DOHH2 (cell line): ENCODE measurements at regions not wholly inside any gene's neighbourhood (a gene's known extent, or its start where the extent isn't known, plus 50 kb on each side); places are given as distances from the start of the nearest gene placed in this dataset.
A peak's percentile ranks its signal among the peaks of the same experiment; 100 is the strongest.

Source experiments
- H3F3A ChIP-seq: fragments of 200-600 bp; sonication (generic), shearing (Covaris generic); 2 replicates; pipeline ENCODE4 v1.6.0; 2016; ENCODE audit warnings: antibody characterized with exemption, mild to moderate bottlenecking; ENCODE audit not compliant: control insufficient read depth, insufficient read depth
- H3K27ac ChIP-seq: fragments of 200-600 bp; sonication (generic); 2 replicates; pipeline ENCODE4 v1.5.1; 2014; ENCODE audit warnings: low read depth, mild to moderate bottlenecking, low read length, moderate library complexity
- H3K27me3 ChIP-seq: fragments of 200-600 bp; sonication (generic); 2 replicates; pipeline ENCODE4 v1.6.1; 2014; ENCODE audit warnings: mild to moderate bottlenecking, low read length, mixed read lengths; ENCODE audit not compliant: control insufficient read depth
- H3K36me3 ChIP-seq: fragments of 200-600 bp; sonication (generic); 2 replicates; pipeline ENCODE4 v1.6.1; 2014; ENCODE audit warnings: mild to moderate bottlenecking, low read length, moderate library complexity, mixed read lengths; ENCODE audit not compliant: control insufficient read depth
- H3K4me1 ChIP-seq: fragments of 200-600 bp; sonication (generic); 2 replicates; pipeline ENCODE4 v1.6.1; 2014; ENCODE audit warnings: mild to moderate bottlenecking, low read length, mixed read lengths; ENCODE audit not compliant: control insufficient read depth
- H3K4me2 ChIP-seq: fragments of 200-600 bp; sonication (generic); 2 replicates; pipeline ENCODE4 v1.6.0; 2014; ENCODE audit warnings: mild to moderate bottlenecking, low read length, moderate library complexity
- H3K4me3 ChIP-seq: fragments of 200-600 bp; sonication (generic); 2 replicates; pipeline ENCODE4 v1.5.1; 2014; ENCODE audit warnings: mild to moderate bottlenecking, low read length, mixed read lengths
- H3K79me2 ChIP-seq: fragments of 200-600 bp; sonication (generic); 2 replicates; pipeline ENCODE4 v1.6.1; 2014; ENCODE audit warnings: mild to moderate bottlenecking, low read length, mixed read lengths; ENCODE audit not compliant: control insufficient read depth
- H3K9me2 ChIP-seq: fragments of 200-600 bp; sonication (generic); replicated peaks from 2 replicates; pipeline ENCODE4 v1.6.1; 2014; ENCODE audit warnings: mild to moderate bottlenecking, low read length, mixed read lengths; ENCODE audit not compliant: control insufficient read depth
- H3K9me3 ChIP-seq: fragments of 200-600 bp; sonication (generic); 2 replicates; pipeline ENCODE4 v1.6.1; 2014; ENCODE audit warnings: antibody characterized with exemption, low read length, mixed read lengths; ENCODE audit not compliant: control insufficient read depth, insufficient read depth
- H4K20me1 ChIP-seq: fragments of 200-600 bp; sonication (generic); 2 replicates; pipeline ENCODE4 v1.6.0; 2014; ENCODE audit warnings: low read depth, mild to moderate bottlenecking, antibody characterized with exemption, low read length, moderate library complexity; ENCODE audit not compliant: control insufficient read depth, insufficient read depth
- CTCF ChIP-seq: fragments of 200-600 bp; sonication (generic); IDR thresholded peaks from one replicate; pipeline ENCODE4 v1.5.1; 2014; ENCODE audit warnings: antibody characterized with exemption, mild to moderate bottlenecking, low read depth, low read length; ENCODE audit not compliant: poor library complexity, severe bottlenecking
- EZH2phosphoT487 ChIP-seq: fragments of 200-600 bp; sonication (generic); IDR thresholded peaks from 2 replicates; pipeline ENCODE4 v1.6.1; 2017; ENCODE audit warnings: borderline replicate concordance, mild to moderate bottlenecking, antibody characterized with exemption, low read length, moderate library complexity, mixed read lengths

- no peaks in the 10 kb centered on the region for H3K9me3 ChIP-seq
- peaks cover 14% of the 10 kb centered on the region for H3F3A ChIP-seq
- H3K27me3 ChIP-seq = no peaks in the 10 kb centered on the region
- H3K4me3 ChIP-seq = peak overlapping the region; percentile 45
- H3K36me3 ChIP-seq = no peaks in the 10 kb centered on the region
- no peaks in the 10 kb centered on the region for H4K20me1 ChIP-seq
- no peak for TF ChIP-seq EZH2phosphoT487
- TF ChIP-seq CTCF = no peak
- H3K4me1 ChIP-seq = peaks cover 76% of the 10 kb centered on the region
- peak overlapping the region; percentile 74 for H3K4me2 ChIP-seq
- no peaks in the 10 kb centered on the region for H3K9me2 ChIP-seq
- no peaks in the 10 kb centered on the region for H3K79me2 ChIP-seq
- H3K27ac ChIP-seq = peak overlapping the region; percentile 91
These were observed 59.9 kb upstream of the POU2AF1 start for GRCh38 chr11:111438846-111439520.

- H4K20me1 ChIP-seq = no peaks in the 10 kb centered on the region
- no peaks in the 10 kb centered on the region for H3K9me2 ChIP-seq
- TF ChIP-seq CTCF (no peak), EZH2phosphoT487 (no peak)
- peak overlapping the region; percentile 45 for H3K4me3 ChIP-seq
- no peaks in the 10 kb centered on the region for H3K36me3 ChIP-seq
- H3K27me3 ChIP-seq = no peaks in the 10 kb centered on the region
- no peaks in the 10 kb centered on the region for H3K79me2 ChIP-seq
- H3K9me3 ChIP-seq = no peaks in the 10 kb centered on the region
- peak overlapping the region; percentile 91 for H3K27ac ChIP-seq
- peak overlapping the region; percentile 74 for H3K4me2 ChIP-seq
- H3K4me1 ChIP-seq = peaks cover 68% of the 10 kb centered on the region
- peaks cover 14% of the 10 kb centered on the region for H3F3A ChIP-seq
These were observed 59.1 kb upstream of the POU2AF1 start for GRCh38 chr11:111438168-111438567.

GRCh38 chr11:111435046-111435698, 56.1 kb upstream of the POU2AF1 start:
- H3K27ac ChIP-seq = no peak overlapping the region
- no peaks in the 10 kb centered on the region for H3K27me3 ChIP-seq
- peaks cover 61% of the 10 kb centered on the region for H3K4me1 ChIP-seq
- H4K20me1 ChIP-seq = no peaks in the 10 kb centered on the region
- H3K4me3 ChIP-seq = no peak overlapping the region
- peaks cover 14% of the 10 kb centered on the region for H3F3A ChIP-seq
- no peaks in the 10 kb centered on the region for H3K79me2 ChIP-seq
- no peaks in the 10 kb centered on the region for H3K36me3 ChIP-seq
- TF ChIP-seq CTCF (no peak), EZH2phosphoT487 (no peak)
- H3K9me3 ChIP-seq = no peaks in the 10 kb centered on the region
- H3K9me2 ChIP-seq = no peaks in the 10 kb centered on the region
- H3K4me2 ChIP-seq = no peak overlapping the region
